GM12878 (cell line): ENCODE measurements at regions not wholly inside any gene's neighbourhood (a gene's known extent, or its start where the extent isn't known, plus 50 kb on each side); places are given as distances from the start of the nearest gene placed in this dataset.

Experiments used
- ATAC-seq: fragments of 200-7000 bp; cut with Tn5 transposase; 3 replicates; pipeline ENCODE4 v1.9.1; 2020; ENCODE audit warnings: mild to moderate bottlenecking, moderate library complexity
- BruUV-seq: library from RNA; stranded (reverse); fragments of 400-500 nt; replicated peaks from 2 replicates; lab custom pipeline; 2021; lab: Mats Ljungman, UMichigan
- CTCF ChIA-PET: fragments of 300-600 bp; sonication (Branson Sonifier 250); formaldehyde crosslinking; extraction: SDS; loops from one replicate; lab custom pipeline; 2021; ENCODE audit warnings: inconsistent platforms; lab: Yijun Ruan, JAX
- POLR2A ChIA-PET: fragments of 350-600 bp; formaldehyde crosslinking; extraction: SDS; loops from one replicate; lab custom pipeline; 2021; ENCODE audit warnings: inconsistent platforms; lab: Charles Lee
- RAD21 ChIA-PET: fragments of 300-600 bp; sonication (Branson Sonifier 250); formaldehyde crosslinking; loops from one replicate; lab custom pipeline; 2023; ENCODE audit warnings: antibody characterized with exemption; ENCODE audit not compliant: unreplicated experiment; lab: Charles Lee
- SMC1A ChIA-PET: fragments of 300-600 bp; sonication (Branson Sonifier 250); formaldehyde crosslinking; loops from one replicate; lab custom pipeline; 2023; ENCODE audit not compliant: unreplicated experiment, uncharacterized antibody; lab: Charles Lee
- DNase-seq: peaks from one replicate; pipeline ENCODE4 v3.0.0-alpha.2; 2011; ENCODE audit warnings: low read depth, low spot score
- FAIRE-seq: peaks from 3 replicates; lab custom pipeline; 2011; peaks lifted over from hg19 to GRCh38; lab: Jason Lieb, UNC
- H2AFZ ChIP-seq: 2 replicates; pipeline ENCODE4 v1.6.0; 2011; ENCODE audit warnings: low read depth, low read length, control low read depth; ENCODE audit not compliant: control insufficient read depth
- H3K27ac ChIP-seq: 2 replicates; pipeline ENCODE4 v1.5.1; 2011; ENCODE audit warnings: control low read depth; ENCODE audit not compliant: control insufficient read depth, insufficient read depth
- H3K27me3 ChIP-seq, 2 experiments: replicated peaks in 1 of 2; 2 replicates each; pipeline versions ENCODE4 v1.6.0 to v1.6.1; 2011; ENCODE audit warnings: low read length in 1 of 2; ENCODE audit not compliant: control insufficient read depth in 2 of 2, insufficient read depth in 2 of 2
- H3K36me3 ChIP-seq, 2 experiments: 2 replicates each; pipeline ENCODE4 v1.5.1; 2011; ENCODE audit warnings: low read length in 1 of 2; ENCODE audit not compliant: control insufficient read depth in 2 of 2, insufficient read depth in 2 of 2
- H3K4me1 ChIP-seq: 2 replicates; pipeline ENCODE4 v1.6.1; 2011; ENCODE audit warnings: mild to moderate bottlenecking, low read length, moderate library complexity, mixed read lengths; ENCODE audit not compliant: control insufficient read depth, insufficient read depth
- H3K4me2 ChIP-seq: 2 replicates; pipeline ENCODE4 v1.6.0; 2011; ENCODE audit warnings: control low read depth; ENCODE audit not compliant: control insufficient read depth, insufficient read depth
- H3K4me3 ChIP-seq: fragments of 200-600 bp; sonication (generic); 2 replicates; pipeline ENCODE4 v1.5.1; 2016
- H3K79me2 ChIP-seq: 2 replicates; pipeline ENCODE4 v1.6.0; 2011; ENCODE audit warnings: low read length; ENCODE audit not compliant: control insufficient read depth, insufficient read depth
- H3K9ac ChIP-seq: 2 replicates; pipeline ENCODE4 v1.8.0; 2011; ENCODE audit warnings: low read length, control low read depth, mixed read lengths; ENCODE audit not compliant: control insufficient read depth, insufficient read depth
- H3K9me3 ChIP-seq: replicated peaks from 3 replicates; pipeline ENCODE4 v1.5.1; 2011; ENCODE audit warnings: mild to moderate bottlenecking, low read length; ENCODE audit not compliant: control insufficient read depth, insufficient read depth
- H4K20me1 ChIP-seq: 2 replicates; pipeline ENCODE4 v1.6.0; 2011; ENCODE audit not compliant: control insufficient read depth, insufficient read depth
- MYC ChIP-seq: IDR thresholded peaks from 2 replicates; pipeline ENCODE4 v1.6.1; 2011; ENCODE audit warnings: mild to moderate bottlenecking, low read length, moderate library complexity, inconsistent platforms; ENCODE audit not compliant: insufficient read depth, insufficient replicate concordance, insufficient read length, severe bottlenecking
- NFIC ChIP-seq: IDR thresholded peaks from 2 replicates; pipeline ENCODE4 v1.6.1; 2012; ENCODE audit warnings: low read depth, mild to moderate bottlenecking, inconsistent platforms, low read length, moderate library complexity
- ZNF24 ChIP-seq: fragments of 450-650 bp; IDR thresholded peaks from 2 replicates; pipeline ENCODE4 v1.6.1; 2017; ENCODE audit warnings: antibody characterized with exemption, mild to moderate bottlenecking
- WGBS: methylation state at CpG from one replicate; pipeline ENCODE4 v1.1.6; 2016; ENCODE audit warnings: low lambda C conversion rate; ENCODE audit not compliant: insufficient replicate concordance, insufficient coverage; ENCODE audit errors: missing lambda C conversion rate; 5-methylcytosine and 5-hydroxymethylcytosine counted together
- in situ Hi-C: fragments of 300-500 bp; cut with MboI; formaldehyde crosslinking; loops from 9 replicates; pipeline ENCODE4 v1.14.3; 2018; ENCODE audit warnings: mixed read lengths
- intact Hi-C: fragments of 100-400 bp; cut with micrococcal nuclease; formaldehyde crosslinking; loops from one replicate; pipeline ENCODE4 v1.14.2; 2022; ENCODE audit not compliant: unreplicated experiment
- TF ChIP-seq, protein P1 (sequence below): IDR thresholded peaks from 2 replicates; pipeline ENCODE4 v1.6.1; 2011; ENCODE audit warnings: borderline replicate concordance, low read depth, mild to moderate bottlenecking, moderate library complexity, low read length; ENCODE audit not compliant: insufficient read depth, poor library complexity, severe bottlenecking

DNA sequence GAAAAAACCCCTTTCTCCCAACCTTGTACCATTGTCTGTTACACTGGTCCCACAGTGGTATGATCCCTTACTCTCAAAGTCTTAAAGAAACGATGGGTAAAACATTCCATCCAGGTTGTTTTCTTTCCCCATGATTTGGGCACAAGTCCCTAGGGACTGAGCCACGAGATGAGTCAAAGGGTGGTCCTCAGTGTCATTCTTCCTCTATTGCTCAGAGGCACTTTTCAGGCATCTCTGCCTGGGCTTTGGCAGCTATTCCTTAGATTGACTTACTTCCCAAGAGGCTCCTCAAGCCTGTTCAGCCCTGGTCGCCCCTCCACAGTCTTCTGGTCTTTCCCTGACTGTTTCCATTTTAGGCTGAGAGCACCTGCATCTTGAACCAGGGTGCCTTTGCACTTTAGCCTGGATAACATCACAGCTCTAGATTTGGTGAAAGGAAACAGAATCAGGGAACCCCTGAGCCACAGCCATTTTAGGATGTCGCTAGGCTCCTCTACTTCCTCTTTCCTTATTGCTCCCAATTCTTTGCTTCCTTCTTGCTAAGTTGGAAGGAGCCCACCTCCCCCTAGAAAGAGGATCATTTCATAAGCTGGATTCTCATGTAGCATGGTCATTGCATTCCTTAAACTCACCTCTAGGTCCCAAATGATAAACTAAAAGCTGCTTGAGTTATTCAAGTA, 131.0 kb upstream of the TPRG1 start:
- BruUV-seq, result no TSS peak
- Histone ChIP-seq H3K27me3 (no peaks in the 10 kb centered on the region), H3K79me2 (no peaks in the 10 kb centered on the region), H3K36me3 (no peaks in the 10 kb centered on the region), H3K4me1 (no peaks in the 10 kb centered on the region), H3K9me3 (no peaks in the 10 kb centered on the region), H4K20me1 (no peaks in the 10 kb centered on the region), H3K9ac (no peak overlapping the region)
- ChIA-PET SMC1A (interaction anchor here (0.8 to 3.9 kb wide), 5 partner anchors 720 to 1302 kb away, joined by 3 to 25 read pairs (median 6); partner anchors contain the start of gene BCL6), CTCF (interaction anchor here (0.6 to 5.0 kb wide), 11 partner anchors 10 to 1362 kb away, joined by 3 to 81 read pairs (median 4); no protein-coding TSS in a partner anchor), POLR2A (no interaction called here), RAD21 (interaction anchor here (1.1 to 3.7 kb wide), 2 partner anchors 85 to 1301 kb away, joined by 5 to 41 read pairs; no protein-coding TSS in a partner anchor)
- WGBS, result 26% methylated on average over 4 of the region's 4 CpGs
- no peak for ATAC-seq
- TF ChIP-seq MYC (no peak), ZNF24 (no peak), NFIC (no peak)
- TF ChIP-seq, protein P1, sequence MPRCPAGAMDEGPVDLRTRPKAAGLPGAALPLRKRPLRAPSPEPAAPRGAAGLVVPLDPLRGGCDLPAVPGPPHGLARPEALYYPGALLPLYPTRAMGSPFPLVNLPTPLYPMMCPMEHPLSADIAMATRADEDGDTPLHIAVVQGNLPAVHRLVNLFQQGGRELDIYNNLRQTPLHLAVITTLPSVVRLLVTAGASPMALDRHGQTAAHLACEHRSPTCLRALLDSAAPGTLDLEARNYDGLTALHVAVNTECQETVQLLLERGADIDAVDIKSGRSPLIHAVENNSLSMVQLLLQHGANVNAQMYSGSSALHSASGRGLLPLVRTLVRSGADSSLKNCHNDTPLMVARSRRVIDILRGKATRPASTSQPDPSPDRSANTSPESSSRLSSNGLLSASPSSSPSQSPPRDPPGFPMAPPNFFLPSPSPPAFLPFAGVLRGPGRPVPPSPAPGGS, result no peak
- TF ChIP-seq, all 136 proteins: peak for 0
- intact Hi-C loops, result loop anchor here (2.0 to 5.0 kb wide), 2 partner anchors 102 to 1300 kb away; no protein-coding TSS in a partner anchor
- H3K4me2 ChIP-seq, result no peak overlapping the region
- in situ Hi-C loops, result loop anchor here (5.0 kb wide), 1 partner anchor 1303 kb away; no protein-coding TSS in a partner anchor
- H2AFZ ChIP-seq, result no peak overlapping the region
- H3K4me3 ChIP-seq, result no peak overlapping the region
- FAIRE-seq (no peak), DNase-seq (no peak)
- no peak overlapping the region for H3K27ac ChIP-seq
